NT2/D1 (cell line): ENCODE measurements at regions not wholly inside any gene's neighbourhood (a gene's known extent, or its start where the extent isn't known, plus 50 kb on each side); places are given as distances from the start of the nearest gene placed in this dataset.

Experiments
- SUZ12 ChIP-seq: IDR thresholded peaks from 2 replicates; pipeline ENCODE4 v1.6.1; 2011; ENCODE audit not compliant: insufficient read length, insufficient read depth; ENCODE audit errors: extremely low read depth
- YY1 ChIP-seq: IDR thresholded peaks from 2 replicates; pipeline ENCODE4 v1.6.1; 2011; ENCODE audit not compliant: insufficient read length, insufficient read depth
- ZNF274 ChIP-seq: IDR thresholded peaks from 2 replicates; pipeline ENCODE4 v1.6.1; 2011; ENCODE audit warnings: mild to moderate bottlenecking, low read depth, low read length

DNA sequence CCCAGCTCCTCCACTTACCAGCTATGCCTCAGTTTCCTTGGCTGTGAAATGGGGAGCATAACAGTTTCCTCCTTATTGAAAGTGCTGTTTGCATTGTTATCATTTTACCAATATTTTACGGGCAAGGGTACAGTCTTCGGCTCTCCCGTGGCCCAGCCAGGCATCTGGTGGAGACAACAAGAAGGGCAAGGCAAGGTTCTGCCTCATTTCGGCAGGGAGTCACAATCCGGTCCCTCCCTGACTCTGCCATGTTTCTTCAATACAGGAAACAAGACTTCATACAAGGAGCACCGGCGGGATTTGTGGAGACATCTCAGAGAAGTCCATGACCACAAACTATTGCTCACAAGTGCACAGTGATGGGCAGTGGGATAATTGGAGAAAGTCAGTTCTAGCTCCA is 174.0 kb downstream of the FGF18 start:
- no peak for TF ChIP-seq SUZ12
- TF ChIP-seq YY1: no peak
- no peak for TF ChIP-seq ZNF274
